Activated CD4-positive, alpha-beta T cell treated with anti-CD3 and anti-CD28 coated beads, Interleukin-2, amount 50 U/mL, for 48 hours (primary cell): ENCODE measurements at regions not wholly inside any gene's neighbourhood (a gene's known extent, or its start where the extent isn't known, plus 50 kb on each side); places are given as distances from the start of the nearest gene placed in this dataset.

Experiments used
- DNase-seq, 2 experiments: peaks; one replicate each; pipeline ENCODE4 v3.0.0-alpha.2; 2020

DNA sequence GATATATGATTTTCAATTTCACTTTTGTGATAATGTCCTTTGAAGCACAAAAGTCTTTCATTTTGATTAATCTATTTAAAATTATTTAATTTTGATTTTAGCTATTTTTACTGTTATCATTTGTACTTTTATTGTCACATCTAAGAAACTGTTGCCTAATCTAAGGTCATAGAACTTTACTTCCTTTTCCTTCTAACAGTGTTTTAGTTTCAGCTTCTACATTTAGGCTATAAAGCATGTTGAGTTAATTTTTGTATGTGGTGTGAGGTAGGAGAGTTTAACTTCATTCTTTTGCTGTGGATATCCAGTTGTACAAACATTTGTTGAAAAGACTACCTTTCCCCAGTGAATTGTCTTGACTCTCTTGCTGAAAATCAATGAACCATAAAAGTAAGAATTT is 204.5 kb downstream of the TM2D1 start:
- DNase-seq, result no peak

DNA sequence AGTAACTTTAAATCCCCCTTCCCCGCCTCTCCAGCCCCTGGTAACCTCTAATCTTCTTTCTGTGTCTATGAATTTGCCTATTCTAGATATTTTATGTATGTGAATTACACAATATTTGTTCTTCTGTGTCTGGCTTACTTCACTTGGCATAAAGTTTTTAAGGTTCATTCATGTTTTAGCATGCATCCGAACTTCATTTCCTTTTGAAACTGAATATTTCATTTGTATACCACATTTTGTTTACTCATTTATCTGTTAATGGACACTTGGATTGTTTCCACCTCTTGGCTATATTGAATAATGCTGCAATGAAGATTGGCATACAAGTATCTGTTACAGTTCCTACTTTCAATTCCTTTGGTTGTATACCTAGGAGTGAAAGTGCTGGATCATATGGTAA is 205.3 kb downstream of the TM2D1 start:
- DNase-seq, result no peak

DNA sequence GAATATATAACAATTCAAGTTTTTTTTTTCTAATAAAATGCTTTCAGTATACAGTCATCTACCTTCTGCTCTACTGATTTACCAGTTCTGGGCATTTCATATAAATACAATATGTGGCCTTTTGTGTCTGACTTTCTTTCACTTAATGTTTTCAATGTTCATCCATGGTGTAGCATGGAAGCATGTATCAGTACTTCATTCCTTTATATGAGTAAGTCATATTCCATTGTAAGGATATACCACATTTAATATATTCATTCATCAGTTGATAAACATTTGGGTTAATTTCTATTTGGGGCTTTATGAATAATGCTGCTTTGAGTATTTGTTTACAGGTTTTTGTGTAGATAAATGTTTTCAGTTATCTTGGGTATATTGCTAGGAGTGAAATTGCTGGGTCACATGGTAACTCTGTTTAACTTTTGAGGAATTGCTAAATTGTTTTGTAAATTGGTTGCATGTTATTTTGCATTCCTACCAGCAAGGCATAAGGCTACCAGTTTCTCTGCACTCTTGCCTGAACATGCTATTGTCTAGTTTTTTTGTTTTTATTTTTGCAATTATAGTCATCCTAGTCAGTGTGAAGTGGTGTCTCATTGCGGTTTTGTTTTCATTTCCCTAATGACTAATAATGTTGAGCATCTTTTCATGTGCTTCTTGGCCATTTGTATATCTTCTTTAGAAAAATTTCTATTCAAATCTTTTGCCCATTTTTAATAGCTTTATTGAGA is 206.1 kb downstream of the TM2D1 start:
- DNase-seq, result no peak

DNA sequence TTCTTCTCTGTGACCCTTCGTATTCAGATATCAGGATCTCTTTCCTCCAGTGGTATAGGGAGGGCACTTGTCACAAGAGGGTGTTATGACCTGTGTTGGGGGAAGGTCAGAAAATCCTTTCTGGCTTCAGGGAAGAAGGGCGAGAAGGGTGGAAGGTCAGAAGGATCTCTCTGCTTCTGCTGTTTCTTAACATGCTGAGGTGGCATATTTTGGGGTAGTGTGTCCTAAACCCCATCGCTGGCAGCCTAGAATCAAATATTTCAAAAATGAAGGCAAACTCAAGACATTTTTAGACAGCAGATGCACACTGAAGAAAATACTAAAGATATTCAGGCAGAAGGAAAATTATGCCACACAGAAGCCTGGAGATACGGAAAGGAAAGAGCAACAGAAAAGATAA is 207.6 kb downstream of the TM2D1 start:
- DNase-seq, result no peak

DNA sequence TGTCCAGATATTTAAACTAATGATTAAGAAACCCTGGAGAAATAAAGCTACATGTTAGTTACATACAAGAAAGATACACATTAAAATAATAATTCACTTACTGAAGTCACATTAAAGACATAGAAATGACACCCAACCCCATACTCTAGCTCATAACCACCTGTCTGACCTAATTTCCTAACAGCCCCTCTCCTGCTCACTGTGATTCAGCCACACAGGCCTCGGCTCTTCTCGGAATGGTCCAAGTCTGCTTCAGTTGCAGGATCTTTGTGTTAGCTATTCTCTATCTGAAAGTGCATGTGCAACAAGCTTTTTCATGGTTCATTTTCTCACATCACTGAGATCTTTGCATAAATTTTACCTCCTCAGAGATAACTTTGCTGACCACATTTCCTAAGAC is 209.8 kb downstream of the TM2D1 start:
- no peak for DNase-seq
